ENCODE measurements at regions not wholly inside any gene's neighbourhood (a gene's known extent, or its start where the extent isn't known, plus 50 kb on each side); places are given as distances from the start of the nearest gene placed in this dataset.

- TF ChIP-seq ZFX (IDR thresholded peaks at IDR 0.05) (no peak), CTCF (conservative IDR thresholded peaks at IDR 0.05) (no peak)
- no peak overlapping the region for H3K27ac ChIP-seq
Observed at GRCh38 chr20:48307277-48307676, 520.5 kb downstream of the PREX1 start.

- TF ChIP-seq CTCF (conservative IDR thresholded peaks at IDR 0.05) (no peak), ZFX (IDR thresholded peaks at IDR 0.05) (no peak)
- H3K27ac ChIP-seq = no peak overlapping the region
Observed at GRCh38 chr20:48302844-48303542, 517.7 kb upstream of the SULF2 start.

- TF ChIP-seq CTCF (conservative IDR thresholded peaks at IDR 0.05) (no peak), ZFX (IDR thresholded peaks at IDR 0.05) (no peak)
- H3K27ac ChIP-seq = no peak overlapping the region
Observed at GRCh38 chr20:48302149-48302548, 516.9 kb upstream of the SULF2 start.

- no peak overlapping the region for H3K27ac ChIP-seq
- no peak for TF ChIP-seq ZFX (IDR thresholded peaks at IDR 0.05)
- TF ChIP-seq CTCF (conservative IDR thresholded peaks at IDR 0.05) = no peak
Observed at GRCh38 chr20:48301189-48301588, 515.9 kb upstream of the SULF2 start.

GRCh38 chr20:48300529-48300928, 515.2 kb upstream of the SULF2 start:
- no peak overlapping the region for H3K27ac ChIP-seq
- TF ChIP-seq CTCF (conservative IDR thresholded peaks at IDR 0.05) (no peak), ZFX (IDR thresholded peaks at IDR 0.05) (no peak)

- no peak for TF ChIP-seq ZFX (IDR thresholded peaks at IDR 0.05)
- no peak for TF ChIP-seq CTCF (conservative IDR thresholded peaks at IDR 0.05)
- no peak overlapping the region for H3K27ac ChIP-seq
Observed at GRCh38 chr20:48298851-48299484, 513.7 kb upstream of the SULF2 start.

GRCh38 chr20:48298433-48298832, 513.2 kb upstream of the SULF2 start:
- no peak for TF ChIP-seq CTCF (conservative IDR thresholded peaks at IDR 0.05)
- no peak for TF ChIP-seq ZFX (IDR thresholded peaks at IDR 0.05)
- no peak overlapping the region for H3K27ac ChIP-seq

Data from C4-2B (cell line).